ENCODE measurements at regions not wholly inside any gene's neighbourhood (a gene's known extent, or its start where the extent isn't known, plus 50 kb on each side); places are given as distances from the start of the nearest gene placed in this dataset.

DNA sequence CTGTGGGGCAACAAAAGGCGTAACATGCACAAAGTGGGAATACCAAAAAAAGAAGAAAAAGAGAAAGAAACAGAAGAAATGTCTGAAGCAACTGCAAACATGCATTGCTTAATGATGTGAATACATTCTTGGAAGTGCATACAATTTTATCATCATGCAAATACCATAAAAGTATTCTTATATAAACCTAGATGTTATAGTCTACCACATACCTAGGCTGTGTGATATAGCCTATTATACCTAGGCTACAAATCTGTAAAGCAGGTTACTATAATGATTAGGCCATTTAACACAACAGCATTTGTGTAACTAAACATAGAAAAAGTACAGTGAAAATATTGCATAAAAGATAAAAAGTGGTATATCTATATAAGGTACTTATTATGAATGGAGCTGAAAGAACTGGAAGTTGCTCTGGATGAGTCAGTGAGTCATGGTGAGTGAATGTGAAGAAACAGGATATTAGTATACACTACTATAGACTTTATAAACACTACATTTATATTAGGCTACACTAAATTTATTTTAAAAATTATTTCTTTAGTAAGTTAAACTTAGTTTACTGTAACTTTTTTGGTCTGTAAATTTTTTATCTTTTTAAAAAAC is 319.4 kb upstream of the KCNH7 start:
- TF ChIP-seq, protein P1, sequence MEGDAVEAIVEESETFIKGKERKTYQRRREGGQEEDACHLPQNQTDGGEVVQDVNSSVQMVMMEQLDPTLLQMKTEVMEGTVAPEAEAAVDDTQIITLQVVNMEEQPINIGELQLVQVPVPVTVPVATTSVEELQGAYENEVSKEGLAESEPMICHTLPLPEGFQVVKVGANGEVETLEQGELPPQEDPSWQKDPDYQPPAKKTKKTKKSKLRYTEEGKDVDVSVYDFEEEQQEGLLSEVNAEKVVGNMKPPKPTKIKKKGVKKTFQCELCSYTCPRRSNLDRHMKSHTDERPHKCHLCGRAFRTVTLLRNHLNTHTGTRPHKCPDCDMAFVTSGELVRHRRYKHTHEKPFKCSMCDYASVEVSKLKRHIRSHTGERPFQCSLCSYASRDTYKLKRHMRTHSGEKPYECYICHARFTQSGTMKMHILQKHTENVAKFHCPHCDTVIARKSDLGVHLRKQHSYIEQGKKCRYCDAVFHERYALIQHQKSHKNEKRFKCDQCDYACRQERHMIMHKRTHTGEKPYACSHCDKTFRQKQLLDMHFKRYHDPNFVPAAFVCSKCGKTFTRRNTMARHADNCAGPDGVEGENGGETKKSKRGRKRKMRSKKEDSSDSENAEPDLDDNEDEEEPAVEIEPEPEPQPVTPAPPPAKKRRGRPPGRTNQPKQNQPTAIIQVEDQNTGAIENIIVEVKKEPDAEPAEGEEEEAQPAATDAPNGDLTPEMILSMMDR (IDR thresholded peaks at IDR 0.05; ENCODE audit: low read length), result no peak
- no peak for TF ChIP-seq EZH2 (IDR thresholded peaks at IDR 0.05; ENCODE audit: borderline replicate concordance, low read length)

Data from OCI-LY1 (cell line).